Inflammatory macrophage (primary cell): ENCODE measurements at regions not wholly inside any gene's neighbourhood (a gene's known extent, or its start where the extent isn't known, plus 50 kb on each side); places are given as distances from the start of the nearest gene placed in this dataset.
A peak's percentile ranks its signal among the peaks of the same experiment; 100 is the strongest.

Source experiments
- DNase-seq, 2 donors: peaks; one replicate each; pipeline ENCODE4 v3.0.0-alpha.2; 2020 to 2022

- no peak for DNase-seq
Observed at GRCh38 chr10:3455385-3456334, 283.1 kb upstream of the PITRM1 start.

- DNase-seq, result no peak
Observed at GRCh38 chr10:3452683-3453361, 280.2 kb upstream of the PITRM1 start.

GRCh38 chr10:3452173-3452626 is 279.6 kb upstream of the PITRM1 start:
- DNase-seq, result no peak

DNA sequence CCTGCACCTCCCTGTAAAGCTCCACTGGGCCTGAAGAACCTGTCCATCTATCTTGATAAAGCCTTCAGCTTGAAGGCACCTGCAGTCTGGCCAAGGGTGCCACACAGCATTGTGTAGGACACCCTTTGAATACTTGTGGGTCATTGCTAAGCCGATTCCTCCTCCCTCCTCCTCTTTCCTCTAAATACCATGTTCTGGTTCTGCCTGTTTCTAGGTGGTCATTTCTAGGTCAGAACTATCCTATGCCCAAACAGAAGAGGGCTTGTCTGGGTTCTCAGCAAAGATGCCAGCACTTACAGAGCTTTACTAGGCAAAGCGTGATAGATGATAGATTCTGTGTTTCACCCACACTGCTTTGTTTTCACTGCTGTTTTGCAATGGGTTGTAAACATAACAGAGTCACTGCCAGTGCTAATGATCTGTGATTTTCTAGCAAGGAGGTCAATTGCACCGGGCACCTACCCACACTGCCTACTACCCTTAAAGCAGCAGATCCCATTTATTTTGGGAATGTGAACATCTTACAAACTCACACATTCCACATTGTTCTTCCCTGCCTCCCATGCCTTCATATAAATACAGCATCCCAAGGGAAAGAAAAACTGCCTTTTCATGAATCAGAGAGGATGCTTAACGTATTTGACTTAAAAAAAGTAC is 279.1 kb upstream of the PITRM1 start:
- DNase-seq, result no peak

GRCh38 chr10:3446221-3446620 is 273.6 kb upstream of the PITRM1 start:
- no peak for DNase-seq

GRCh38 chr10:3445648-3446047 is 273.1 kb upstream of the PITRM1 start:
- no peak for DNase-seq

GRCh38 chr10:3442451-3442990 is 269.9 kb upstream of the PITRM1 start:
- DNase-seq, result no peak

GRCh38 chr10:3439183-3439582 is 266.6 kb upstream of the PITRM1 start:
- DNase-seq, result no peak

GRCh38 chr10:3438606-3439005 is 266.0 kb upstream of the PITRM1 start:
- DNase-seq, result peak; percentile 34 to 42

DNA sequence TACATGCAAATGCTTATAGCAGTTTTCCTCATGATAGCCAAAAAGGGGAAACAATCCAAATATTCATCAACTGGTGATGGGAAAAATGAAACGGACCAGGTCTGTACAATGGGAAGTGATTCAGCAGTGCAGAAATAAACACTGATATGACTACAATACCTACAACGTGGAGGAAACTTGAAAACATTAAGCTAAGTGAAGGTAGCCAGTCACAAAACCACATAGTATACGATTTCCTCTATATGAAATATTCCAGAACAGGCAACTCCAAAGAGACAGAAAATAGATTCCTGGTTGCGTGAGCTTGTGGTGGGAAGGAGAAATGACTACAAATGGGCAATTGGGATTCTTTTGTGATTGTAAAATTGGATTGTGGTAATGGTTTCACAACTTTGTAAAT is 263.1 kb upstream of the PITRM1 start:
- DNase-seq, result no peak

GRCh38 chr10:3433988-3434387 is 261.4 kb upstream of the PITRM1 start:
- DNase-seq, result no peak

GRCh38 chr10:3433131-3433530 is 260.5 kb upstream of the PITRM1 start:
- DNase-seq, result no peak

DNA sequence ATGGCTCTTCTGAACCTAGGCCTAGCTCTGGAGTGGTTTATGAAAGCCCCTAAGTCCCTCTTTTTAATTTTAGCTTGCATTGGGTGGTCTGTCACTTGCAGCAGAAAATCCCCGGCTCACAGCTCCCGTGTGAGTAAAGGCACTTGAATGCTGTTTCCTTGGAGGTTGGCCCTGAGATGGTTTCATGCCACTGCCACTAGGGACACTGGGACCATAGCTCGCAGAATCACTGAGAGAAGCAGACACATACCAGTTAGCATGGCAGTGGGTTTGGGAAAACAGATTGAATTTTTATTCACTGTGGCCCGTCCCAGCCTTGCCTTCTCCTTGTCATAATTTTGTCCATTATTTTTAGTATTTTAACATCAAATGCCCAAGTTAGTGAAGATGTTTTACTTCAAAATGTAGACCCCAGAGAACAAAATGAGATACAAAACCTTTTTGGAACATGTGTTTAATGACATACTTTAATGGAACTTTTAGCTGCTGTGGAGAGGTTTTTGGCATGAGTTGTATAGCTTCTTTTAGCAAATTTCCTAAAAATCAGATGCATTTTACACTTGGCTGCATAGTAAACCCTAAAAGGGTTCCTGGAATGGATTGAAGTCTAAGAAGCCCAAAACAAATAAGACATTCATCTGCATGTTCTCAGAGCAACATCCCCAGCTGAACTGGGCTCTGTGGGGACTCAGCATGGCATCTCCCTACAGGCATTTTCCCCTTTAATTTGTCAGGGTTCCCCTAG is 259.7 kb upstream of the PITRM1 start:
- no peak for DNase-seq

DNA sequence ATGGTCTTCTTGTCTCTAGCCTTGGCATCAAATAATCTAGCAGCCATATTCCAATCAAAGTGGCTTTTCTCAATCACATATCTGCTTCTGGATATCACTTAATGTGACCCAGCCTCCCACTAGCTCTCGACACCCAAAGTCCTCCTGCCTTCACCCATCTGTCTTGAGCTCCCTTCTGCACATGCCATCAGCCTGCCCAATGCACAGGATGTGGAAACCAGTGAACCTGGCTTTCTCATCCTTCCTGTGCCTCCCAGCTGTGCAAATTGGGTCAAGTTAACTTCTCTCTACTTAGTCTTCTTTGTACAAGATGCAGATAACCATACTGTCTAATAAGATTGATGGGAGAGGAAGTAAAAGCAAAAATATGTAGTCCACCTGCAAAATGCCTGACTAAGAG is 257.9 kb upstream of the PITRM1 start:
- no peak for DNase-seq

DNA sequence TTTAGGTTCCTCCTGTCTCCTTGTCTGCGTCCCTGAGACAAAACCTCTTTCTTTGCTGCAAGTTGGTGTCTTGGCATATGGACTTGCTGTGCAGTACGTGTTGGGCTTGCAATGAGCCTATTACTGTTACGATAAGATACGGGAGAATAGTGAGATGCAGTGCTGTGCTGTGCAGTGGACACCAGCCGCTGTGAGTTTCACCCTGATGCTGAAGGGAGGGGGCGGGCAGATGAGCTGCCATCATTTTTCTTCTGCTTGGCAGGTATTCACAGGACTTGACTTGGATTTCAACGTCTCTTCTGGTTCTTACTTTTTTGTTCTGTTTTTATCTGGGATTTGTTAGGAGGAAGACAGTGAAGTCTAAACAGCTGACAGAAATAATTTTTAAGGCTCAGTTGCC is 257.1 kb upstream of the PITRM1 start:
- DNase-seq, result no peak

DNA sequence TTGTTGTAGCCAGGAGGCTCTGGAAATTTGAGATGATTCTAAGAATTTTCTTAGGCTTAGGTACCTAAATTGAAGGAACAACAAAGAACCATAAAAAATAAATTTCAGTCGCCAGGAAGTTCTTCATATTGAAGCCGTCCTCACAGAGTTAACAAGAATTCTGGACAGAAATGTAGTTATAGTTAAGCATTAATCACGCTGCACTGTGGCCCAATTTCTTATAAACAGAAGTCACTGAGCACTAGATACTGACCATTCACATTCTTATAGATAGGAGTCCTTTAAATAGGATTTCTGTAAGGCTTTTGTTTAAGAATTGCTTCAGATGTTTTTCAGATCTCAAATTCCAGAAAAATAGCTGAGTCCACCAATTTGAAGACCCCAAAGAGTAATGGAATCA is 256.2 kb upstream of the PITRM1 start:
- DNase-seq, result no peak

- no peak for DNase-seq
Observed at GRCh38 chr10:3427950-3428354, 255.4 kb upstream of the PITRM1 start.

- no peak for DNase-seq
Observed at GRCh38 chr10:3427347-3427746, 254.8 kb upstream of the PITRM1 start.

DNA sequence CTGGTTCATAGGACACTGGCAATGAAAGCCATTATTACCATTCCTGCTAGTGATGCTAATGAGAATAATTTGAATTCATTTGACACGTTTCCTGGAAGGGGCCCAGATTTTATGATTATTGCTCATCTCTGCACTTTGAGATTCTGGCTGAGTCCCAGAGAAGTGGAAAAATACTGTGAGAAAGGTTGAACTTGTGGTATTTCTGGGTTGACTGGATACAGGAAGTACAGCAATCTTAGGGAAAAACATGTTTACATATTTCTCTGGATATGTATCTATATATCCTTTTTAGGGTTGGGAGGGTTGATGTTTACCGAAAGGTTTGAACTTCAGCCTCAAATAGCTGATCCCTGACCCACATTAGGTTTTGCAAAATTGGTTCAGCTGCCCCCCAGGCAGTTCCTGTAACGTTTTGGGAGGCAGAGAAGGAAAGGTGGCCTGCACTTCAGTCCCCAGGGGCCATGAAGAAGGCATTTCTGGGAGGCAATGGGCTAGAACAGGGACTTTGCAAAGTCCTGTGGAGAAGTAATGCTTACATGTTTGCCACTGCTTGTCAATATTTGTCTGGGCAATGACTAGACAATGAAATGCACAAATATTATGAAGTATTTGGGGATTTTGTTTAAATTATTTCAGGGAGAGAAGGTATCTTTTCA is 253.7 kb upstream of the PITRM1 start:
- no peak for DNase-seq

DNA sequence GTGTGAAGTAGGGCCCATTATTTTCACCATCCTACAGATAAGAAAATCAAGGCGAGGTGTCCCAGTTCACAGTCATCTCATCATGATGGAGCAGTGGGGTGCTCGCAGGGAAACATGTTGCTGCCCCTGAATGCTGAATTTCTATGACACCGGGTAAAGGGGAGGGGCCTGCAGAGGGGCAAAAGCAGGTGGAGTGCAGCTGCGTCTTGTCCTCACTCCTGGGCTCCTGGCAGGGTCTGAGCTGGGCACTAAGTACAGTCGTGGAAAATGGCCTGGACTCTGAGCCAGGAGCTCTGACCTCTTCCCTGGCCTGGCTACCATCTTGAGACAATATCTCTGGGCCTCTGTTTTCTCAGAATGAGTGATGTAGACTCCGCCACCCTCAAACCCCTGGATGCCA is 253.1 kb upstream of the PITRM1 start:
- no peak for DNase-seq

DNA sequence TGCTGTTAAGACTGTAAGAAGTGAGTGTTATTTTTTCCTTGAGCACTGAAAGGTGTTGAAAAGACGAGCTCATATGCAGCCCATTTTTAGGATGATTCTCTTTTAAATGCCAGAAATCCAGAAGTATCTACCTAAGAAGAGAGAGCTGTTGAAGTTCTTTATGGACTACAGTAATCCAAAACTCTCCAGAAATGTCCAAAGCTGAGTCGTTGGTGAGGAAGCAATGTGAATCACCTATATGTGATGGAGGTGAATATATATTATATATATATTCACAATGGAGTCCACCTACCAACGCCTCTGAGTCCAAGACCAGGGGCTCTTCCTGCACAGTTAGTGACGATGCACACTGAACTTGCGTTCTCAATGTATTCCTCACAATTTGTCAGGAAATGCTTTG is 252.7 kb upstream of the PITRM1 start:
- no peak for DNase-seq
